ENCODE measurements at regions not wholly inside any gene's neighbourhood (a gene's known extent, or its start where the extent isn't known, plus 50 kb on each side); places are given as distances from the start of the nearest gene placed in this dataset.
"Not testable (repeated sequence)": the region's sequence is repeated elsewhere in the genome, so short reads cannot be mapped to it uniquely, and the experiment has no call there.

DNA sequence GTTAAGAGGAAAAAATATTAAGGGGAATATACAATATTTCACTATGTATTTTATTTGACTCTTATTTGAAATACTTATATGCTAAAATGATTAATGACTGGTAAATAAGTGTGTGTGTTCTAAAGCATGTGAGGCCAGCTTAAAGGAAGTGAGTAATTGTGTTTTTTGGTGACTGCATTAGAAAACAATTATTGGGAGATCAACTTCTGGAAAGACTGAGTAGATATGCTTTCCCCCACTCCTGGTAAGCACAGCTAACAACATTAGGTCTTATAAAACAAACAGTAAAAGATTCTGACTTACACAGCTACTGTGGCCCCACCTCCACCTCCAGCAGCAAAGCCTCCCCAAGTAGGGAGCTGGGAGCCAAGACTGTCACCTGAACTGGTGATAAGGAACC lies 403.0 kb downstream of the SRGAP2C start:
- peaks cover 15% of the 10 kb centered on the region in 2 experiments for H3K4me1 ChIP-seq (ENCODE audit: control insufficient read depth in 1 of 2, extremely low read depth in 1 of 2, insufficient read depth in 2 of 2, low read length in 2 of 2)
- H3K27ac Mint-ChIP-seq = no peak overlapping the region
- H3K9me3 Mint-ChIP-seq = peaks cover 16 to 35% (median 20%) of the 10 kb centered on the region in 3 donors
- H3K4me3 Mint-ChIP-seq = peak overlapping the region in 1 of 3 donors; percentile 9
- ATAC-seq (replicated peaks in 1 of 4) = no peak
- no peak overlapping the region for H3K4me3 ChIP-seq (ENCODE audit: control insufficient read depth in 1 of 2, extremely low read depth in 1 of 2, low read length in 1 of 2)
- no peaks in the 10 kb centered on the region for H3K27me3 Mint-ChIP-seq
- ChIA-PET POLR2A (no interaction called here), CTCF (no interaction called here)
- H3K36me3 ChIP-seq (ENCODE audit: control insufficient read depth in 2 of 2, extremely low read depth in 1 of 2, insufficient read depth in 1 of 2, low read length in 1 of 2) = no peaks in the 10 kb centered on the region
- H3K27me3 ChIP-seq (replicated peaks in 1 of 2; ENCODE audit: control insufficient read depth in 2 of 2, extremely low read depth in 1 of 2, insufficient read depth in 2 of 2, low read length in 1 of 2) = no peaks in the 10 kb centered on the region
- H3K4me1 Mint-ChIP-seq = peaks cover 32 to 60% (median 46%) of the 10 kb centered on the region in 3 donors
- peaks cover 51% of the 10 kb centered on the region for H3K36me3 Mint-ChIP-seq
- peaks cover 3% of the 10 kb centered on the region for H3K9me3 ChIP-seq
- no peak overlapping the region for H3K27ac ChIP-seq (ENCODE audit: low read length)
- DNase-seq = no peak

DNA sequence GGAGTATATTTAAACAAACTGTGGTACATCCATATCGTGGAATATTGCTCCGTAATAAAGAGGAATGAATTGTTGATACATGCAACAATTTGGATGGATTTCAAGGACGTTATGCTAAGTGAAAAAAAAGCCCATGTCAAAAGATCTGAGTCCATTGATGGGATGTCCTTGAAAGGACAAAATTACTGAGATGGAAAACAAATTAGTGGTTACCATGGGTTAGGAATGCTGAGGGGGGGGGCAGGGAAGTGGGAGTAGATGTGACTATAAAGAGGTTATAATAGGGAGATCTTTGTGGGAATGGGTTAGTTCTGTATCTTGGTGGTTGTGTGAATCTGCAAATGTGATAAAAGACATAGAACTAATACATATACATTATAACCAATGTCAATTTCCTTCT lies 409.3 kb downstream of the SRGAP2C start:
- Histone ChIP-seq H3K4me3 (ENCODE audit: control insufficient read depth in 1 of 2, extremely low read depth in 1 of 2, low read length in 1 of 2) (no peak overlapping the region), H3K4me1 (ENCODE audit: control insufficient read depth in 1 of 2, extremely low read depth in 1 of 2, insufficient read depth in 2 of 2, low read length in 2 of 2) (peaks cover 0 to 12% of the 10 kb centered on the region in 2 experiments), H3K36me3 (ENCODE audit: control insufficient read depth in 2 of 2, extremely low read depth in 1 of 2, insufficient read depth in 1 of 2, low read length in 1 of 2) (no peaks in the 10 kb centered on the region), H3K9me3 (no peaks in the 10 kb centered on the region), H3K27me3 (replicated peaks in 1 of 2; ENCODE audit: control insufficient read depth in 2 of 2, extremely low read depth in 1 of 2, insufficient read depth in 2 of 2, low read length in 1 of 2) (no peaks in the 10 kb centered on the region), H3K27ac (ENCODE audit: low read length) (no peak overlapping the region)
- ChIA-PET CTCF (no interaction called here), POLR2A (no interaction called here)
- H3K4me3 Mint-ChIP-seq = no peak overlapping the region
- WGBS (ENCODE audit: insufficient coverage) = 98% methylated on average over 3 of the region's 3 CpGs
- H3K36me3 Mint-ChIP-seq = peaks cover 38% of the 10 kb centered on the region
- peaks cover 0 to 12% (median 0%) of the 10 kb centered on the region in 3 donors for H3K9me3 Mint-ChIP-seq
- no peak for DNase-seq
- H3K4me1 Mint-ChIP-seq = peaks cover 18 to 31% (median 24%) of the 10 kb centered on the region in 3 donors
- H3K27ac Mint-ChIP-seq = peak overlapping the region in 1 of 2 donors; percentile 0
- no peak for ATAC-seq (replicated peaks in 1 of 4)
- H3K27me3 Mint-ChIP-seq = no peaks in the 10 kb centered on the region

DNA sequence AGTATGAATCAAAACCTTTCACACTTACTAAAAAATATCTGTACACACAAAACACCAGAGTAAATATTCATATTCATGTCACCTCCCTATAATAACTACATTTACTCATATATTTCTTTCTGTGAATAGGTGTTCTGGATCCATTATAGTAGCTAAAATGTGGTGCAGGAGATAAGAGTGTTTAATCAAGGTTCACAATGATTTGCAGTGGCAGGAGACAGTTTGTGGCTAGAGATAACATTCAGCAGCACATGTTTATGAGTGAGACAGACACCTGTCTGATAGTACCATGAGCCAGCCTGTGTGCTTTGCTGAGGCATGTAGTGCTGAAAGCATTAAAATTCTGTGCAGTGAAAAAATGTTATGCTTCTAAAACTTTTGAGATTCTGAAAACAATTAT lies 410.3 kb downstream of the SRGAP2C start:
- Mint-ChIP-seq H3K4me1 (peaks cover 18 to 30% (median 24%) of the 10 kb centered on the region in 3 donors), H3K27ac (peak overlapping the region; percentile 8 to 17), H3K4me3 (no peak overlapping the region), H3K9me3 (peaks cover 0 to 10% (median 4%) of the 10 kb centered on the region in 3 donors), H3K36me3 (peaks cover 36% of the 10 kb centered on the region), H3K27me3 (no peaks in the 10 kb centered on the region)
- POLR2A ChIA-PET = no interaction called here
- H3K36me3 ChIP-seq (ENCODE audit: control insufficient read depth in 2 of 2, extremely low read depth in 1 of 2, insufficient read depth in 1 of 2, low read length in 1 of 2) = no peaks in the 10 kb centered on the region
- H3K27ac ChIP-seq (ENCODE audit: low read length) = no peak overlapping the region
- DNase-seq (no peak), ATAC-seq (replicated peaks in 1 of 4) (peak in 2 of 4 experiments; percentile 54 to 65)
- no peaks in the 10 kb centered on the region for H3K27me3 ChIP-seq (replicated peaks in 1 of 2; ENCODE audit: control insufficient read depth in 2 of 2, extremely low read depth in 1 of 2, insufficient read depth in 2 of 2, low read length in 1 of 2)
- no peaks in the 10 kb centered on the region for H3K9me3 ChIP-seq
- CTCF ChIA-PET = no interaction called here
- H3K4me1 ChIP-seq (ENCODE audit: control insufficient read depth in 1 of 2, extremely low read depth in 1 of 2, insufficient read depth in 2 of 2, low read length in 2 of 2) = peaks cover 0 to 12% of the 10 kb centered on the region in 2 experiments
- H3K4me3 ChIP-seq (ENCODE audit: control insufficient read depth in 1 of 2, extremely low read depth in 1 of 2, low read length in 1 of 2) = no peak overlapping the region

DNA sequence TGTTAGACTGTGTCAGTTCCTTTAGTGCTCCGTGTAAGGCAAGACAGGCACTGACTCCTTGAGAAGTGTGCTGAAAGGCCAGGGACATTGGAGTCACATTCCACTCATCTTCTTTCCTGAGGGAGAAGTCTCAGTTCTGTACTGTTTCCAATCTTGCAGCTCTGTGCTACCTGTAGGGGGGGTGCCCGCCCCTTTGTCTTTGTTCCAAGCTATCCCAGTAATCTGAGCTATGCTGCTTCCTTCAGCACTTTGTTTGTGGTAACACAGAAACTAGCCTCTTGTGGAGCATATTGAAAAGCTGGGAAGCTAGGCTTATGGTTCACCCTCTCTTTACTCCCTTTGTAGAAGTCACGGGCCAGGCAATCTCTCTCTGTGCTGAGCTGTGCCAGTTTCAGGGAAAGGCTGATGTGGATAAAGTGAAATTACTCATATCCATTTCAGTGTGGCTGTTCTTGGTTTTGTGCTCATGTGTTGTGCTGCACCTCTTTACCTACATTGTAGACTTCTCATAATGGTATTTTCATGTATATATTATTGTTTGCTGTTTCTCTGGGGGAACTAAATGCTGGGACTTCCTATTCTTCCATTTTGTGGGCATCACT lies 420.2 kb downstream of the SRGAP2C start:
- H3K9me3 ChIP-seq; H3K27me3 ChIP-seq (replicated peaks in 1 of 2; ENCODE audit: control insufficient read depth in 2 of 2, extremely low read depth in 1 of 2, insufficient read depth in 2 of 2, low read length in 1 of 2); H3K4me3 ChIP-seq (ENCODE audit: control insufficient read depth in 1 of 2, extremely low read depth in 1 of 2, low read length in 1 of 2); H3K27ac ChIP-seq (ENCODE audit: low read length); H3K36me3 ChIP-seq (ENCODE audit: control insufficient read depth in 2 of 2, extremely low read depth in 1 of 2, insufficient read depth in 1 of 2, low read length in 1 of 2); H3K27ac Mint-ChIP-seq; H3K4me3 Mint-ChIP-seq; H3K27me3 Mint-ChIP-seq; H3K4me1 ChIP-seq (ENCODE audit: control insufficient read depth in 1 of 2, extremely low read depth in 1 of 2, insufficient read depth in 2 of 2, low read length in 2 of 2); CTCF ChIA-PET; H3K4me1 Mint-ChIP-seq; DNase-seq; POLR2A ChIA-PET: not testable (repeated sequence)
- ATAC-seq (replicated peaks in 1 of 4) = peak in 1 of 4 experiments; percentile 48
- Mint-ChIP-seq H3K36me3 (peaks cover 32% of the 10 kb centered on the region), H3K9me3 (peaks cover 19 to 20% (median 19%) of the 10 kb centered on the region in 3 donors)
- WGBS (ENCODE audit: insufficient coverage) = no CpG with 5 or more reads among the region's 3 CpGs

DNA sequence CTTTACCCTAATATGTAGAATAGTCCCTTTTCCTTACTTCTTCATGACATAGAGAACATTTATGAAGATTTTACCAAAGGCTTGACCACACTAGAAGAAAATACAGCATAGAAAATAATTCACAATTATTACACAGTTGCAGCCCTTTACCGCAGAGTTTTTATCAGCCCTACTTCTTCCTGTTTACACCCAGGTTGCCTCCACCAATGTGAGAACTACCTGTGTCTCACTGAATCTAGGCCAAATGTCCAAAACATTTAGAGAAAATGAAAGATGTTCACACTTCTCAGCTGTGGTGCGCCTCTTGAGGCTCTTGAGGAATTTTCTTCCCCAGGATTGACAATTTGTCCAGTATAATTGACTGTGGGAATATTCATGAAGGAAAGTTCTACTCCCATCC lies 422.7 kb downstream of the SRGAP2C start:
- no CpG with 5 or more reads among the region's 2 CpGs for WGBS (ENCODE audit: insufficient coverage)
- H3K36me3 Mint-ChIP-seq; CTCF ChIA-PET; H3K4me1 ChIP-seq (ENCODE audit: control insufficient read depth in 1 of 2, extremely low read depth in 1 of 2, insufficient read depth in 2 of 2, low read length in 2 of 2); H3K27ac Mint-ChIP-seq; H3K9me3 Mint-ChIP-seq; H3K27me3 Mint-ChIP-seq; DNase-seq; H3K4me3 ChIP-seq (ENCODE audit: control insufficient read depth in 1 of 2, extremely low read depth in 1 of 2, low read length in 1 of 2); H3K9me3 ChIP-seq; H3K36me3 ChIP-seq (ENCODE audit: control insufficient read depth in 2 of 2, extremely low read depth in 1 of 2, insufficient read depth in 1 of 2, low read length in 1 of 2); H3K4me3 Mint-ChIP-seq; H3K27me3 ChIP-seq (replicated peaks in 1 of 2; ENCODE audit: control insufficient read depth in 2 of 2, extremely low read depth in 1 of 2, insufficient read depth in 2 of 2, low read length in 1 of 2); H3K4me1 Mint-ChIP-seq; H3K27ac ChIP-seq (ENCODE audit: low read length); POLR2A ChIA-PET: not testable (repeated sequence)
- peak in 3 of 4 experiments; percentile 31 to 74 (median 72) for ATAC-seq (replicated peaks in 1 of 4)

Data from T-cell (primary cell).